Mesothelial cell of epicardium (in vitro differentiated cells): ENCODE measurements at regions not wholly inside any gene's neighbourhood (a gene's known extent, or its start where the extent isn't known, plus 50 kb on each side); places are given as distances from the start of the nearest gene placed in this dataset.

ENCODE experiments used
- DNase-seq, 2 experiments: peaks; one replicate each; pipeline ENCODE4 v3.0.0; 2021; ENCODE audit warnings: low spot score in 2 of 2; ENCODE audit not compliant: unreplicated experiment in 2 of 2
- H3K27ac Mint-ChIP-seq: 2 replicates; pipeline ENCODE4 v1.8.0; 2021; ENCODE audit warnings: mixed read lengths
- H3K27me3 Mint-ChIP-seq: 2 replicates; pipeline ENCODE4 v1.8.0; 2021; ENCODE audit warnings: low read depth, mixed read lengths
- H3K36me3 Mint-ChIP-seq: 2 replicates; pipeline ENCODE4 v1.8.0; 2021; ENCODE audit warnings: mixed read lengths
- H3K4me1 Mint-ChIP-seq: 2 replicates; pipeline ENCODE4 v1.8.0; 2021; ENCODE audit warnings: mixed read lengths
- H3K4me3 Mint-ChIP-seq: 2 replicates; pipeline ENCODE4 v1.8.0; 2021; ENCODE audit warnings: mild to moderate bottlenecking, moderate library complexity, mixed read lengths
- H3K9me3 Mint-ChIP-seq: 2 replicates; pipeline ENCODE4 v1.8.0; 2021; ENCODE audit warnings: mixed read lengths
- CTCF ChIP-seq: fragments of 200-600 bp; sonication (generic); IDR thresholded peaks from one replicate; pipeline ENCODE4 v1.5.0; 2021; ENCODE audit warnings: antibody characterized with exemption; ENCODE audit not compliant: unreplicated experiment

DNA sequence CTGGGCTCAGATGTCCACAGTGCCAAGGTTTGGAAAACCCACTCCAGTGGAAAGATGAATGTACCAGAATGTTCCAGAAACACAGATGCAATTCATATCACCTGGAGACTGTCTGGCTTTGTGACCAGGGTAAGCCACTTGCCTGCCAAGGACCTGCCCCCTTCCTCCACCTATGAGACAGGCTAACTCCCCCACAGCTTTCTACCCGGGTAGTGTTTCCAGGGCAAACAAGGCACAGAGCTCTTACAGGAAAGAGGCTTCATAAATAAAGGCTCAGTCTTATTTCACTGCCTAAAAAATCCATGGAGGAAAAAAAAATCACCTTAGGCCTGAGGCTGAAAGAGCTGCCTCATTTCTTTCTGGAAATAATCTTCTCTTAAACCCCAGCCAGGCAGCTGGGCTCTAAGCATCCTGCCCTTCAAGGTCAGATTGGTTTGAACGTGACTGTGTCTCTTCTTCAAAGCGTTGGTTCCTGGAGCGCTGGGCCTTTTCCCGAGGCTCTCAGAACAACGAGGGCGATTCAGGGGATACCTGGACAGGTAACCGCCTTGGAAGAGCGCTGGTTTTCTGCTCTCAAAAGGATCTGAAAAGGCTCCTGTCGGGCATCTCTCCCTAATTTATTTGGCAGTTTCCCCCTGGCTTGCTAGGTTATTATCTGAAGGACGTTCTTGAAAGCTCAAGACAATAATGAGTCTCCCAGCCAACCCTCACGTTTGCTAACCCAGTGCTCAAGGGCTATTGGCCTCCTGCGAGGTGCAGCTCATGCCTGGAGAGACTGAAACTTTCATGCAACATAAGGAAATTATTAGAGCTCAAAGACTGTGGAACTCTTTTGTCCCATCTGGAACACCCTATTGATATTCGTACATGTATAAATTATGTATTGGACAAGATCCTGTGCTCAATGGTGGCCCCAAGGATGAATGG, 199.2 kb upstream of the PMEPA1 start:
- H3K36me3 Mint-ChIP-seq = no peaks in the 10 kb centered on the region
- peaks cover 36% of the 10 kb centered on the region for H3K4me1 Mint-ChIP-seq
- peaks cover 12% of the 10 kb centered on the region for H3K27me3 Mint-ChIP-seq
- DNase-seq = no peak
- no peak overlapping the region for H3K4me3 Mint-ChIP-seq
- no peaks in the 10 kb centered on the region for H3K9me3 Mint-ChIP-seq
- peak overlapping the region; percentile 43 for H3K27ac Mint-ChIP-seq
- TF ChIP-seq CTCF = no peak

- Mint-ChIP-seq H3K4me1 (peaks cover 36% of the 10 kb centered on the region), H3K27me3 (peaks cover 7% of the 10 kb centered on the region), H3K4me3 (no peak overlapping the region), H3K9me3 (no peaks in the 10 kb centered on the region), H3K27ac (no peak overlapping the region), H3K36me3 (no peaks in the 10 kb centered on the region)
- no peak for TF ChIP-seq CTCF
- DNase-seq = no peak
Observed at GRCh38 chr20:57908226-57908625, 198.4 kb upstream of the PMEPA1 start.

DNA sequence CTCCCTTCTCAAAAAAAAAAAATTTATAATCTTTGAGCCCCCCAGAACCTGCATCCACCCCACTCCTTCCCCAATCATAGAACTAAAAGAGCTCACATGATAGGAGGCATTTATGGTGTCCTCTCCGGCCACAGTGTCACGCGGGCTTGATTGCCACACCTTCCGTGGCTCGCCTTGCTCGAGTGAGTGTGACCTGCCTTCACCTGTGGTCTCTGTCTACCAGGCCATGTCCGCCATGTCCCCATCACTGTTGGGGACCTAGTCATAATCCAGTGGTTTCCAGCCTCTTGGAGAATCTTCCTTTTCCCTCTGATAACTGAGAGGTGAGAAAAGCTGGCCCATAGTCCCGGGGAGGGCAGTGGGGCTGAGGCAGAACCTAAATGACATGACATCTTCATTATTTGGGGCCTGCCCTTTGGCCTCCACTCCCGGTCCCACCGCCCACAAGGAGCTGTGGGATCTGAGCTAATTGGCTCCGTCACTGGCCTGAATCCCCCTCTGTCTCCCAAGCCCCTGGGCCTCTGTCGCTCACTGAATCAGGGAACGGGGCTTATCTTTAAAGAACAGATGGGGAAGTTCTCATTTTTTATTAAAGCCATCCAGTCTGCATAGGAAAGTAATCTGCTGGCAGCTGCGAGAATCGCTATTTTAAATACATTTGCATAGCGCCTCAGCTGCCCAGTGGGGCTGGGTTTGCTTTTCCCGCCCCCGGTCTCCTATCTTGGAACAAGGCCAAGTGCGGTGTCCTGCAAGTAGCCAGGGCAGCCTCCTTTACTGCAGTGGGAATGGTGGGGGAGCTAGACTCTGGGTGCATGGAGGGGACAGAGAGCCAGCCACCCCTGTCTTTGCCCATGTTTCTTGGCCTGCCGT, 197.6 kb upstream of the PMEPA1 start:
- no peaks in the 10 kb centered on the region for H3K36me3 Mint-ChIP-seq
- no peak for TF ChIP-seq CTCF
- peaks cover 36% of the 10 kb centered on the region for H3K4me1 Mint-ChIP-seq
- H3K27me3 Mint-ChIP-seq = peaks cover 1% of the 10 kb centered on the region
- H3K4me3 Mint-ChIP-seq = no peak overlapping the region
- H3K9me3 Mint-ChIP-seq = no peaks in the 10 kb centered on the region
- no peak for DNase-seq
- no peak overlapping the region for H3K27ac Mint-ChIP-seq

DNA sequence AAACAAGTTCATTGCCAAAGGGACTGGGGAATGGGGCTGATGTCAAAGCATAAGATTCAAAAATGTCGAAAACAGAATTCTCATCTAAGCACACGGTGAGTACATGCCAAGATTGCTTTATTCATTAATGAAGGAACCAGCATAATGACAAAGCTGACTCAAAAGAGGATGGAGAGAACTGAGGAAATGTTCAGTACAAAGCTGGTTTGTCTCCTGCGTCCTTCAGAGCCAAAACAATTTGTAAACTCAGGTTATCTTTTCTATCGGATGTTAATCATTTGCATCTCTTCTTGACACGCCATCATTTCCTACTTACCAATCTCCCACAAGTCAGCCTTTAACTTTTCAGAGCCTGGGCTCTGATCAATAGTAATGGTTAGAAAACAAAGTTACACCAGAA, 195.6 kb upstream of the PMEPA1 start:
- H3K9me3 Mint-ChIP-seq = no peaks in the 10 kb centered on the region
- TF ChIP-seq CTCF = no peak
- no peak overlapping the region for H3K27ac Mint-ChIP-seq
- DNase-seq = no peak
- H3K4me3 Mint-ChIP-seq = no peak overlapping the region
- H3K4me1 Mint-ChIP-seq = peaks cover 39% of the 10 kb centered on the region
- no peaks in the 10 kb centered on the region for H3K27me3 Mint-ChIP-seq
- no peaks in the 10 kb centered on the region for H3K36me3 Mint-ChIP-seq

DNA sequence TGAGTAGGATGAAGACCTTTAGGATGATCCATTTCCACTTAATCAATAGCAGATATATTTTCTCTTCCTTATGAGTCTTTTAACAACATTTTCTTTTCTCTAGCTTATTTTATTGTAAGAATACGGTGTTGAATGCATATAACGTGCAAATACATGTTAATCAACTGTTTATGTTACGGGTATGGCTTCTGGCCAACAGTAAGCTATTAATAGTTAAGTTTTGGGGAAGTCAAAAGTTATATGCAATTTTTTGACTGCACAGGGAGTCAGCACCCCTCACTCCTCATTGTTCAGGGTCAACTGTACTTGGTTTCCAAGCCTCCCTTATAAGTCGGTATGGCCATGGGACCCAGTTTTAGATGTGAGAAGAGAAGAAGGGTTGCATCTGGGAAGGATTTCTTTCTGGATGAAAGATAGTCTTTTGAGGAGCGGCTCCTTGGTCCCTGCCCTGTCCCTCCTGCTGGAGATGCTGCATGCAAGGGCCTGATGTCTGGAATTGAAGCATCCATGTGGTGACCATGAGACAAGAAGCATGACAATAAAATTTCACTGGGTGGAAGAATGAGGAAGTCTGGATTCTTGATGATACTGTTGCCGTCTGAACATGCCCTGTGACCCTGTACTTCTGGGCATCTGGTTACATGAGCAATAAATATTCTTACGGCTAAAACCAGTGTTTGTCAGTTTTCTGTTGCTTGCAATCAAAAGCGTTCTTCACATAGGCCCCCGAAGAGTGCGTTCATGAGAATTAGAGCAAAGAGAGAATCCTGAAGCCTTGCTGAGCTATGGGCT, 194.7 kb upstream of the PMEPA1 start:
- no peak for TF ChIP-seq CTCF
- DNase-seq = no peak
- Mint-ChIP-seq H3K27me3 (no peaks in the 10 kb centered on the region), H3K4me3 (no peak overlapping the region), H3K36me3 (no peaks in the 10 kb centered on the region), H3K4me1 (peaks cover 42% of the 10 kb centered on the region), H3K9me3 (no peaks in the 10 kb centered on the region), H3K27ac (no peak overlapping the region)
